ENCODE measurements at regions not wholly inside any gene's neighbourhood (a gene's known extent, or its start where the extent isn't known, plus 50 kb on each side); places are given as distances from the start of the nearest gene placed in this dataset.

GRCh38 chr18:55912071-55912470, 324.1 kb upstream of the TCF4 start:
- Histone ChIP-seq H3K9me3 (ENCODE audit: control insufficient read depth, insufficient read depth, low read depth, low read length) (no peaks in the 10 kb centered on the region), H3K27me3 (ENCODE audit: control insufficient read depth, insufficient read depth, low read length) (no peaks in the 10 kb centered on the region), H3K27ac (ENCODE audit: low read length) (no peak overlapping the region), H3K4me3 (ENCODE audit: low read depth in 2 of 2, low read length in 2 of 2) (no peak overlapping the region), H3K4me1 (ENCODE audit: control insufficient read depth, insufficient read depth, low read length) (no peaks in the 10 kb centered on the region), H3K36me3 (ENCODE audit: control insufficient read depth, insufficient read depth, low read length) (no peaks in the 10 kb centered on the region)
- DNase-seq (ENCODE audit: low read depth, low spot score) (no peak), ATAC-seq (no peak)
- intact Hi-C loops (cut with micrococcal nuclease; ENCODE audit: unreplicated experiment): no loop called here
- in situ Hi-C loops (cut with HindIII; ENCODE audit: low pct_unique_long_range_greater_than_20kb, low sequenced_read_pairs): no loop called here
- ChIA-PET POLR2A (no interaction called here), CTCF (no interaction called here)
- no peak for TF ChIP-seq CTCF (IDR thresholded peaks at IDR 0.05)
- no peak for TF ChIP-seq POLR2AphosphoS5 (IDR thresholded peaks at IDR 0.05; ENCODE audit: low read depth, low read length)
- no peak for TF ChIP-seq TCF7L2 (IDR thresholded peaks at IDR 0.05; ENCODE audit: low read depth, low read length)
- TF ChIP-seq, protein P1, sequence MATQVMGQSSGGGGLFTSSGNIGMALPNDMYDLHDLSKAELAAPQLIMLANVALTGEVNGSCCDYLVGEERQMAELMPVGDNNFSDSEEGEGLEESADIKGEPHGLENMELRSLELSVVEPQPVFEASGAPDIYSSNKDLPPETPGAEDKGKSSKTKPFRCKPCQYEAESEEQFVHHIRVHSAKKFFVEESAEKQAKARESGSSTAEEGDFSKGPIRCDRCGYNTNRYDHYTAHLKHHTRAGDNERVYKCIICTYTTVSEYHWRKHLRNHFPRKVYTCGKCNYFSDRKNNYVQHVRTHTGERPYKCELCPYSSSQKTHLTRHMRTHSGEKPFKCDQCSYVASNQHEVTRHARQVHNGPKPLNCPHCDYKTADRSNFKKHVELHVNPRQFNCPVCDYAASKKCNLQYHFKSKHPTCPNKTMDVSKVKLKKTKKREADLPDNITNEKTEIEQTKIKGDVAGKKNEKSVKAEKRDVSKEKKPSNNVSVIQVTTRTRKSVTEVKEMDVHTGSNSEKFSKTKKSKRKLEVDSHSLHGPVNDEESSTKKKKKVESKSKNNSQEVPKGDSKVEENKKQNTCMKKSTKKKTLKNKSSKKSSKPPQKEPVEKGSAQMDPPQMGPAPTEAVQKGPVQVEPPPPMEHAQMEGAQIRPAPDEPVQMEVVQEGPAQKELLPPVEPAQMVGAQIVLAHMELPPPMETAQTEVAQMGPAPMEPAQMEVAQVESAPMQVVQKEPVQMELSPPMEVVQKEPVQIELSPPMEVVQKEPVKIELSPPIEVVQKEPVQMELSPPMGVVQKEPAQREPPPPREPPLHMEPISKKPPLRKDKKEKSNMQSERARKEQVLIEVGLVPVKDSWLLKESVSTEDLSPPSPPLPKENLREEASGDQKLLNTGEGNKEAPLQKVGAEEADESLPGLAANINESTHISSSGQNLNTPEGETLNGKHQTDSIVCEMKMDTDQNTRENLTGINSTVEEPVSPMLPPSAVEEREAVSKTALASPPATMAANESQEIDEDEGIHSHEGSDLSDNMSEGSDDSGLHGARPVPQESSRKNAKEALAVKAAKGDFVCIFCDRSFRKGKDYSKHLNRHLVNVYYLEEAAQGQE (IDR thresholded peaks at IDR 0.05; ENCODE audit: insufficient read depth in 1 of 2, low read depth in 2 of 2, low read length in 1 of 2): no peak
- no peak for TF ChIP-seq SIN3A (IDR thresholded peaks at IDR 0.05; ENCODE audit: borderline replicate concordance, insufficient read depth, low read depth, low read length)
- BruUV-seq (replicated peaks): no TSS peak

GRCh38 chr18:55910296-55910695, 322.3 kb upstream of the TCF4 start:
- POLR2A ChIA-PET: no interaction called here
- intact Hi-C loops (cut with micrococcal nuclease; ENCODE audit: unreplicated experiment) (no loop called here), in situ Hi-C loops (cut with HindIII; ENCODE audit: low pct_unique_long_range_greater_than_20kb, low sequenced_read_pairs) (no loop called here)
- Histone ChIP-seq H3K4me3 (ENCODE audit: low read depth in 2 of 2, low read length in 2 of 2) (no peak overlapping the region), H3K9me3 (ENCODE audit: control insufficient read depth, insufficient read depth, low read depth, low read length) (no peaks in the 10 kb centered on the region), H3K36me3 (ENCODE audit: control insufficient read depth, insufficient read depth, low read length) (no peaks in the 10 kb centered on the region), H3K27ac (ENCODE audit: low read length) (no peak overlapping the region), H3K27me3 (ENCODE audit: control insufficient read depth, insufficient read depth, low read length) (no peaks in the 10 kb centered on the region), H3K4me1 (ENCODE audit: control insufficient read depth, insufficient read depth, low read length) (no peaks in the 10 kb centered on the region)
- CTCF ChIA-PET: no interaction called here
- ATAC-seq (no peak), DNase-seq (ENCODE audit: low read depth, low spot score) (no peak)
- BruUV-seq (replicated peaks): no TSS peak
- TF ChIP-seq TCF7L2 (IDR thresholded peaks at IDR 0.05; ENCODE audit: low read depth, low read length) (no peak), CTCF (IDR thresholded peaks at IDR 0.05) (no peak), SIN3A (IDR thresholded peaks at IDR 0.05; ENCODE audit: borderline replicate concordance, insufficient read depth, low read depth, low read length) (no peak)
- TF ChIP-seq, protein P1 (IDR thresholded peaks at IDR 0.05; ENCODE audit: insufficient read depth in 1 of 2, low read depth in 2 of 2, low read length in 1 of 2): no peak

All from Panc1 (cell line).